HG03520 (cell line): ENCODE measurements at regions not wholly inside any gene's neighbourhood (a gene's known extent, or its start where the extent isn't known, plus 50 kb on each side); places are given as distances from the start of the nearest gene placed in this dataset.
"Not testable (repeated sequence)": the region's sequence is repeated elsewhere in the genome, so short reads cannot be mapped to it uniquely, and the experiment has no call there.

Source experiments
- ATAC-seq: cut with Tn5 transposase; IDR thresholded peaks from one replicate; pipeline ENCODE4 v1.9.1; 2021; ENCODE audit warnings: mild to moderate bottlenecking, moderate library complexity; ENCODE audit not compliant: unreplicated experiment

- ATAC-seq, result no peak
Measured at GRCh38 chr2:2660789-2661355, 329.8 kb upstream of the MYT1L start.

DNA sequence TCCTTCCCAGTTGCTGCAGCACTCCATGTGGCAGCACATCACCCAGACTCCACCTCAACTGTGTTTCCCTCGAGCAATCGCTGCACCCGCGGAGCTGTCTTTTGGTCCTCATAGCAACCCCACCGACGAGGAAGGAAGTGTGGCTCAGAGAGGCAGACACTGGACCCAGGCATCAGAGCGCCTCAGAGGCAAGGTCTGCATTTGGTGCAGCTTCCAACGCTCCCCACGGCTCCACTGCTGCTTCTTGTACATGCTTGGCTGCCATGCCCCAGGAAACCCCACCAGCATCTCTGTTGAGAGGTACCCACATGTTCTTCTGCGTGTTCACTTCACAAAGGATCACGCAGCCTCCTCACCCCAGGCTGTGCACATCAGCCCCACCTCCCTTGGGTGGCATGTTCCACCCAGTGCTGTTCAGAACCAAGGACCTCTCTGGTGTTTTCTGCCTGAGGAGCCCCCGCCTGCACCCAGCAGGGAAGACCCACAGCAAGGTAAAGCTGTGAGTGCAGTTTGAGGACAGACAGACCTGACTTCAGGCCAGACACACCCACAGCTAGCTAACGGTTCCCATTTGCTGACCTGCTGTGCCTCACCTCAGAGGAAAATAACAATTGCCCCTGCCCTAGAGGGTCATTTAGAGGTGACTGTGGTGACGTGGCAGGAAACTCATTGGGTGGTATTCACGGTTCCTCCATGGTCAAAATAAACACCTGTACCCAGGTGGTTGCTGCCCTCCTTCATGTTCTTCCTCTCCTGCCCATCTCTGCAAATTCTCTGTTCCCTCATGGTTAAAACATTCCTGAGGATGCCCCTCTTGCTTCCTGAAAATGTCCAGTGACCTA, 326.3 kb upstream of the MYT1L start:
- ATAC-seq, result no peak

- ATAC-seq, result no peak
Measured at GRCh38 chr2:2656115-2657011, 325.3 kb upstream of the MYT1L start.

GRCh38 chr2:2655453-2656114, 324.5 kb upstream of the MYT1L start:
- no peak for ATAC-seq

GRCh38 chr2:2653231-2653630, 322.2 kb upstream of the MYT1L start:
- ATAC-seq, result no peak

DNA sequence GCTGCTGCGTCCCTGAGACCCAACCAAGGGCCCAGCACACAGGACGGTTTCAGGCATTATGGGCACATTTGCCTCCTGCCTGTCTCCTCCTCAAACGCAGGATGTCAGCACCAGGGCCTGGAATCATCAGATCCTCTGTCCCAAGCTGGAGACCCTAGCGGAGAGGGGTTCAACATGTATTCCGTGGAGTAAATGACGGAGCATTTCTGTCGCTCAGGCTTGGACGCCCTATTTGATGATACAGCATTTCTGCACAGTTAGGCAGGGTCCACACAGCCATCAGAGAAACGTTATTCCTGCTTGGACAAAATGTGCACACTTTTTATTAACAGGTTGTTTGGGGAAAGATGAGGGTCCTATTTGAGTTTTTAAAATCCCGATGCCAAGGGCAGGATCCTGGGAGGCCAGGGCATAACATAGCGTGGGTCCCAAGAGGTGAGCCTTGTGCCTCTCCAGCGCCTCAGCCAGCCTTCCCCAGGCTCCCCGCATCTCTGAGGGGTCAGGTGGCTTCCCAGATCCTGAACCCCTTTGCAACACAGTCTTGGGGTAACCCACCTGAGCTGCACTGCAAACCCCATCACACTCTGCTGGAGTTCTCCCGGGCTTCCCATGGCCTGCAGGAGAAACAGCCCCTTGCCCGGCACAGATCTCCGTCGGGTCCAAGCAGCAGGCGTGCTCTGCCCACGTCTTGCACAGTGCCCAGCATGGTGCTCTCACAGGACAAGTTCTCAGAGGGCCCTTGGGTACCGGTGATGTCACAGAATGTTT, 319.7 kb upstream of the MYT1L start:
- no peak for ATAC-seq

GRCh38 chr2:2649109-2650072, 318.3 kb upstream of the MYT1L start:
- no peak for ATAC-seq

DNA sequence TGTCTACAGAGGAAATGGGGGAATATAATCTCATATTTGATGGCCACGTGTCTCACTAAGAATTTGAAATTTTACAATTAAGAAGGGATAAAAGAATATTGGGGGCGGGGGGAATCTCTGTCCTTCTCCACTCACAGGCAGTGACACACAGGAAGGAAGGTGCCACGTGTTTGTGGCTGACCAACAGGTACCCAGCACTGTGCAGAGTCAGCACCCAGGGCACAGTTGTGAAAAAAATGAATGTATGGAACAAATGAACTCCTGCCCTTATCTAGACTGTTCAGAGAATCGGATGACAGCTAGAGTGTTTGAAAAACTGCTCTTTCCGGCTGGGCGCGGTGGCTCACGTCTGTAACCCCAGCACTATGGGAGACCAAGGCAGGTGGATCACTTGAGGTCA, 317.0 kb upstream of the MYT1L start:
- ATAC-seq, result no peak

DNA sequence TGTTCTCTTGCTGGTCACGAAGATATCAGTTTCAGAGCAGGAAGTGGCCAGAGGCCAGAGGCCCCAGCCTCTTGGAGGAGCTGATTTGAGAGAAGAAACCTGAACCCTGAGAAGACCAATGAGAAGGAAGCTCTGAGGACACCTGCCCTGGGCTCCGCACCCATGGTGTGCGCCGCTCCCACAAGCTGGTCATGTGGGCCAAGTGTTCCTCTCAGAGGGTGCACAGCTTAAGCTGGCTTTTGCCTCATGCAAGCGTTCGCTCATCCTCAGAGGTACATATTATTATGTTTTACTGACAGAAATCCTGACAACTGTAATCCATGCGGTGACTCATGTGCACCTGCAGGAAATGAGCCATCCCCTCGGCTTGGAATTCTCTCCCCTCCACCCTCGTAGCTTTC, 316.1 kb upstream of the MYT1L start:
- no peak for ATAC-seq

DNA sequence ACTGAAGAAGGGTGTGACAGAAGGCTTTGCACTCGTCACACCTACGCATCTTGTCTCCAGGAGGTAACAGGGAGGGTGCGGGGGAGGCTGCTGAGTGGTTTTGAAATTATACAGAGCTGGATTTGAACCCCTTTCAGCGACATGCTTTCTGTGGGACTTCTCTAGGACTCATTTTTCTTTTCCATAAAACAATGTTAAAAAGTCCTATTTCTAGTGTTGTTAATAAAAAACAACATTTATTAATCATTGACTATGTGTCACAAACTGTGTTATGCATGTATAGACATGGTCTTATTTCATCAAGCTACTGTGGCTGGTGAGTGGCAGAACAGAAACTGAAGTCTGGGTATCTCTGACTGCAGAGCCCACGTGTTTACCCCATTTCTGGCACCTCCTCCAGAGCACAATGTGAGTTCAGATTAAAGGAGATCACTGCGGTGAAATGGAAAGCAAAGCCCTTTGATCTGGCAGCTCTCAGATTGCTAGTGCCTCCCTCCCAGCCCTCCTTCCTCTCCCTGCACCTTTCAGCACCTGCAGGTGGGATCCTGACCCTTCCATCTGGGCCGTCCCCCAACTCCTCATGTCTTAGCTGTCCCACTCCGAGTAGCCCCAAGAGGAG, 315.5 kb upstream of the MYT1L start:
- ATAC-seq, result no peak

GRCh38 chr2:2645162-2645855, 314.2 kb upstream of the MYT1L start:
- ATAC-seq, result no peak

DNA sequence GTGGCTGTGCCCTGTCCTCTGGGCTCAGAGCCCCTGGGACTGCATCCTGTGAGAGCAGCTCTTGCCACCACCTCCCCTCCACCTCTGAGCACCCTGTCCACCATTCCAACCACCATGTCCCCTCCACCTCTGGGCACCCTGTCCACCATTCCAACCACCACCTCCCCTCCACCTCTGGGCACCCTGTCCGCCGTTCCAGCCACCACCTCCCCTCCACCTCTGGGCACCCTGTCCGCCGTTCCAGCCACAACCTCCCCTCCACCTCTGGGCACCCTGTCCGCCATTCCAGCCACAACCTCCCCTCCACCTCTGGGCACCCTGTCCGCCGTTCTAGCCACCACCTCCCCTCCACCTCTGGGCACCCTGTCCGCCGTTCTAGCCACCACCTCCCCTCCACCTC, 313.7 kb upstream of the MYT1L start:
- not testable (repeated sequence) for ATAC-seq

DNA sequence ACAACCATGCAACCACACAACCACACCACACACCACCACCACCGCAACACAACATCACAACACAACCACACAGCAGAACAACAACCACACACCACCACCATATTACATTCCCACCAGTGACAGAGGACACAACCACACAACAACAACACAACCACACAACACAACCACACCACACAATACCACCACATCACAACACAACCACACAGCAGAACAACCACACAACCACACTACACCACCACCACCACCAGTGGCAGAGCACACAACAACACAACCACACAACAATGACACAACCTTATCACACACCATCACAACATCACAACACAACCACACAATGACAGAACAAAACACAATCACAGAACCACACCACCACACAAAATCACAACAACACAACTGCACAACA, 313.0 kb upstream of the MYT1L start:
- ATAC-seq, result no peak

DNA sequence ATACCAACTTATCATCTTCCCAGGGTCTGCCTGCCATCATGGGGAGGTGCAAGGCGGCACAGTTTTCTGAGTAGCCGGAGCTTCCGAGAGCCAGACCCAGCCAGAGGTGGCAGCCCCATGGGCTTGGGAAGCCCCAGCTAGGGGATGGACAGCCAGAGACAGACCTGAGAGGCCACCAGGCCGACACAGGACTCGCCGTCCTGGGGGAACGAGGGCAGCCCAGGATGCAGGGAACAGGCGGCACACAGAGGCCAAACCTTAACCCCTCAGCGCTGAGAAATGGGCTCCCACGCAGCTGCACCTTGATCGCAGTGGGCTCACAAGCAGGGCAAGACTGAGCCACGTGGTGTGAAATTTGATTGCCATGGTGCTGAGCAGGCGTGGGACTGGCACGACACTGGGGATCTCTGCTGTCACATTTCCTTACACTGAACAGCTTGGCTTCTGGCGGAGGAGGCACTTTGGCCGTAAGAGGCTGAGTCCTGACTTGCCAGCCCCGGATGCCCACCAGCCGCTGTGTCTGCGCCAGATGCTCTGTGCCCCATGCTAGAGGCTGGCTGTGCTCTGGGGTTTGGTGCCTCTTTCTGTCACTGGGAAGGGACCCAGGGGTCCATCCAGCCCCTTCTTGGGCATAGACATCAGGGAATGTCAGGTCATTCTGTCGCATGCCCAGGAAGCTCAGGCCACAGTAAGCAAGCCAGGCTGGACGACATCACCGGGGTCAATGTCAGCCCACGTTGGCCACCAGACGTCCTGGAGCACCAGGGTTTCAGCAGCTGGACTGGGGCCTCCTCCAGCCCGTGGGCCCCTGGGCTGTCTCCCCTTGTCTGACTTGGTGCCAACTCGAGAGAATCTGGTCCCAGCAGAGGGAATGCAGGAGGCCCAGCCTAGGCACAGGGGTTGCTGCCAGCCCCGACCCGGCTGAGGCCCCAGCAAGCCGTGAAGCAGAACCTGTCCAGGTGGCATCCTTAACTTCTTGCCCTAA, 312.1 kb upstream of the MYT1L start:
- no peak for ATAC-seq

DNA sequence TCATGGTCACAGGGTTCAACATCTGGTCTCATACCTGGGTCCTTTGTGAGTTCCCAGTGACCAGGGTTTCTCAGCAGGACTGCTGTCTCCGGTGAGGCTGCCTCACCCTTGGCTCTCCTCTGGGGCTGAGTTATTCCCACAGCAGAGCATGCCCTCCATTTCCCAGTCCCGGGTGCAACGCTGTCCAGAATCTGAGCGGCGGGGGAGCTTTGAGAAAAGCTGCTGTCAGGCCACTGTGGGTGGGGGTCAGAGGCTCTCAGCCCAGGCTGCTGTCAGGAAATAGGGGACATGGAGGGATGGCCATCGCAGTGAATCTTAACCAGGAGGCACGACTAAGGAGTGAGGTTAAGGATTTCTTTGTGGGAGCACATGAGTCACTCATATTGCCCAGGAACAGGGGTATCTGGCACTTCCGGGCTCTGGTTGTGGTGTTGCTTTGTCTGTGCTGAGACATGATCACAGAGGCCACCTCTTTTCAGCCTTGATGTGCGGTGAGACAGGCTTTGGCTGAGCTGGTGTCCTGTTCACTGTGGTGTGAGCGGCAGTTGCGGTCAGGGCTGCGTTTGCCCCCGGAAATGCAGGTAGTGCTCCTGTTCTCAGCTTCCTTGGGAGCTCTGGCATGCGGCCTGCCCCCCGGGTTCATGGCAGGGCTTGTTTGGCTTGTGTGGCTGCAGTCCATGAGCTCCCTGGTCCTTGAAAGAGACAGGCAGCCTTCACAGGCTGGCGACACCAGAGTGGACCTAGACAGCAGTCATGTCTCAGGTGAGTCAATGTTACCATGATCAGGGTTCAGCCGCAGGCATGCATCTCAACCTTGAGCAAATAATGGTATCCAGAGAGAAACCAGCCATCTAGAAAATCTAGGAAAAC, 310.7 kb upstream of the MYT1L start:
- ATAC-seq, result no peak

DNA sequence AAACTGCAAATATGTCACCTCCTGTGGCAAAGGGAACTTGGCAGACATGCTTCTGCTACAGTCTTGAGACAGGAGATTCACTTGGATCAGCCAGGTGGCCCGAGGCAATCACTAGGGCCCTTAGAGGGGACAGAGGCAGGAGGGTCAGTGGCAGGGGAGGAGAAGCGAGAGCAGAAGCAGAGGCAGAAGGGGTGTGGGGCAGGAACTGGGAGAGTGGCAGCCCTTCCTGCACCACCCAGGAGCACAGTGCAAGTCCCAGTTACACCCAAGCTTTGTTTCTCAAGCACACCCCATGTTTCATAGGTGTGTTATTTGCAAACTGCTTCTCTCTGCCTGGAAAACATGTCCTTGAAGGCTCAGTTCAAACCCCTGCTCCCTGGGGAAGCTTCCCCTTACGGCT, 309.7 kb upstream of the MYT1L start:
- ATAC-seq, result no peak
